ENCODE measurements at regions not wholly inside any gene's neighbourhood (a gene's known extent, or its start where the extent isn't known, plus 50 kb on each side); places are given as distances from the start of the nearest gene placed in this dataset.

DNA sequence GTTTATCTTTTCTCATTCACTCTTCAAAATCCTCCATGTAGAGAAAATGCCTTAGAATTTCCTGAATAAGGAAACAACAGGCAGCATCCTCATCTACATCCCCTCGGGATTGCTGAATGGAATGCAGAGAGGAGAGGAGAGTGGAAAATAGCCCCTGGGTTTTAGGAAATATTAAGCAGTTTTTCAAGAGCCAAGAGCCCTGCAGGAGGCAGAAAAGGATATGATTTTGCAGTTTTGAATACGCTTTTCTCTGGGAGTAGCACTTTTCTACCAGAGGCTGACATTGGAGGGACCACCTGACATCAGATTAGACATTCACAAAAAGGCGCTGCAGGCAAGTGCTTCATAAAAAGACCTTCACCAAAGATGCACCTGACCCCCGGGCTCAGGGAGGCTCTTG lies 362.2 kb upstream of the SFSWAP start:
- Histone ChIP-seq H3K27me3 (peaks cover 5% of the 10 kb centered on the region), H3K27ac (no peak overlapping the region), H3K4me1 (ENCODE audit: low read depth) (no peaks in the 10 kb centered on the region), H3K4me3 (no peak overlapping the region), H3K36me3 (no peaks in the 10 kb centered on the region), H3K9me3 (ENCODE audit: low read depth) (no peaks in the 10 kb centered on the region)
- TF ChIP-seq, protein P1, sequence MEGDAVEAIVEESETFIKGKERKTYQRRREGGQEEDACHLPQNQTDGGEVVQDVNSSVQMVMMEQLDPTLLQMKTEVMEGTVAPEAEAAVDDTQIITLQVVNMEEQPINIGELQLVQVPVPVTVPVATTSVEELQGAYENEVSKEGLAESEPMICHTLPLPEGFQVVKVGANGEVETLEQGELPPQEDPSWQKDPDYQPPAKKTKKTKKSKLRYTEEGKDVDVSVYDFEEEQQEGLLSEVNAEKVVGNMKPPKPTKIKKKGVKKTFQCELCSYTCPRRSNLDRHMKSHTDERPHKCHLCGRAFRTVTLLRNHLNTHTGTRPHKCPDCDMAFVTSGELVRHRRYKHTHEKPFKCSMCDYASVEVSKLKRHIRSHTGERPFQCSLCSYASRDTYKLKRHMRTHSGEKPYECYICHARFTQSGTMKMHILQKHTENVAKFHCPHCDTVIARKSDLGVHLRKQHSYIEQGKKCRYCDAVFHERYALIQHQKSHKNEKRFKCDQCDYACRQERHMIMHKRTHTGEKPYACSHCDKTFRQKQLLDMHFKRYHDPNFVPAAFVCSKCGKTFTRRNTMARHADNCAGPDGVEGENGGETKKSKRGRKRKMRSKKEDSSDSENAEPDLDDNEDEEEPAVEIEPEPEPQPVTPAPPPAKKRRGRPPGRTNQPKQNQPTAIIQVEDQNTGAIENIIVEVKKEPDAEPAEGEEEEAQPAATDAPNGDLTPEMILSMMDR (IDR thresholded peaks at IDR 0.05; ENCODE audit: low read depth, low read length), result no peak
- no peak for DNase-seq (ENCODE audit: low read depth in 1 of 2, low spot score in 1 of 2)

DNA sequence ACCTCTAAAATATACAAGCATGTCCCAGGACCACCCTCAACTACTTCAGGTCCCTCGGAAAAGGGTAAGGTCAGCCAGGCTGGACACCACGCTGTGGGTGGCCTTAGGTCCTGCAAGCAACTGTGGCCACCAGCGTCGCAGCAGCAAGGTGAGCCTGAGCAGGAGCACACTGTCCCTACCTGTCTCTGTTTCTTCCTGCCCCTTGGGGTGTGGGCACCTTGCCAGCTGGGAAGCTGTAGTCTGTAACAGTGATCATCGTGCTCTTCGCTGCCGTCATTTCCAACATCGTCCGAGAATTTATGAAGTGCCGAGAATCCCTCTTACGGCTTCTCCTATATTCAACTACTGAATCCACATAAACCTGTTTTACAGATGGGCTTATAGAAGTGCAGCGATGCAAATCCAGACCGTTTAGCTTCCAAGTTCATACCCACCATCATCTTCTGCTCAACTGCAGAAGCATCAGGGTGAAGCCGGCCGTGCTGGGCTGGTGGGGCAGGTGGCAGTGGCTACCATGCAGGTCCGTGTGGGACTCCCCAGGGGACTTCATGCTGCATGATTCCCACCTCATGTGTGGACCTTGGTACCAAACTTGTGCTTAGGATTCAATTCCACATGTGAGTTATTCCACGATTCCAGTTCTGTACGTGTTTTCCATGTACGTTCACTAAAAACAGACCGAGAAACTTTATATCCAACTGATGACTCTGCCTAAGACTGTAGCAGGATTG lies 361.3 kb upstream of the SFSWAP start:
- Histone ChIP-seq H3K36me3 (no peaks in the 10 kb centered on the region), H3K27ac (no peak overlapping the region), H3K27me3 (peaks cover 5% of the 10 kb centered on the region), H3K4me1 (ENCODE audit: low read depth) (no peaks in the 10 kb centered on the region), H3K4me3 (no peak overlapping the region), H3K9me3 (ENCODE audit: low read depth) (no peaks in the 10 kb centered on the region)
- TF ChIP-seq, protein P1 (IDR thresholded peaks at IDR 0.05; ENCODE audit: low read depth, low read length), result no peak
- DNase-seq (ENCODE audit: low read depth in 1 of 2, low spot score in 1 of 2), result no peak

DNA sequence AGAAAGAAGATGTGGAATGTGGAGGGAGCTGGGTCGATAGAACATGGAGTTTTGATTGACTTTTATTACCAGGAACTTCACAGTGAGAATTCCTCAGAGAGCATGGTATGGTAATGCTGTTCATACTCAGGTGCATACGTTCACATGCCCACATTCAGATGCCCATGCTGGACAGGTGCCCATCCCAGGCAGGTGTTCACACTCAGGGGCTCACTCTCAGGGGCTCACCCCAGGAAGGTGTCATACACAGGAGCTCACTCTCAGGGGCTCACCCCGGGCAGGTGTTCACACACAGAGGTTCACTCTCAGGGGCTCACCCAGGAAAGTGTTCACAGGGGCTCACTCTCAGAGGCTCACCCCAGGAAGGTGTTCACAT lies 360.0 kb upstream of the SFSWAP start:
- DNase-seq (ENCODE audit: low read depth in 1 of 2, low spot score in 1 of 2), result no peak
- TF ChIP-seq, protein P1 (IDR thresholded peaks at IDR 0.05; ENCODE audit: low read depth, low read length), result no peak

DNA sequence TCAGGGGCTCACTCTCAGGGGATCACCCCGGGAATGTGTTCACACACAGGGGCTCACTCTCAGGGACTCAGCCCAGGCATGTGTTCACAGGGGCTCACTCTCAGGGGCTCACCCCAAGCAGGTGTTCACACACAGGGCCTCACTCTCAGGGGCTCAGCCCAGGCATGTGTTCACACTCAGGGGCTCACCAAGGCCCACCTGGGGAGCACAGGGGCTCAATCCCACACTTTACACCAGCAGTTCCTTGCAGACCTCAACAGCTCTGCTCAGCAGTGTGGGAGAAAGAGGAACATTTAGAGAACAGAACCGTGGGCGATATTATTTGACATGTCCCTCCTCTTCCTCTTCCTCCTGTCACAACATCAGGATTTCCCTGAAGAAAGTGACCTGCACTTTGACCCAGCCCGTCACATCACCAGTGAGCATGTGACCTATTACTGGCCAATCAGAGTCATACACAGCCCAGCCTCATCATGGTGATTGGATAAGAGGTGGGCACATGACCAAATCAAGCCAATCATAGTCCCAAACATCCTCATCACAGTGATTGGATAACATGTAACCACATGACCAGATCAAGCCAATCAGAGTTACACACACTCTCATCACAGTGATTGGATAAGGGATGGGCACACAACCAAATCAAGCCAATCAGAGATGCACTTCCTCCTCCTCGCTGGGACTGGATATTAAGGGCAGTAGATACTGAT lies 359.4 kb upstream of the SFSWAP start:
- no peaks in the 10 kb centered on the region for H3K4me1 ChIP-seq (ENCODE audit: low read depth)
- TF ChIP-seq, protein P1 (IDR thresholded peaks at IDR 0.05; ENCODE audit: low read depth, low read length), result no peak
- no peaks in the 10 kb centered on the region for H3K9me3 ChIP-seq (ENCODE audit: low read depth)
- H3K27me3 ChIP-seq, result peaks cover 5% of the 10 kb centered on the region
- no peak overlapping the region for H3K4me3 ChIP-seq
- H3K27ac ChIP-seq, result no peak overlapping the region
- H3K36me3 ChIP-seq, result no peaks in the 10 kb centered on the region
- no peak for DNase-seq (ENCODE audit: low read depth in 1 of 2, low spot score in 1 of 2)

More for the DNA sequence above, 360.0 kb upstream of the SFSWAP start:
- Histone ChIP-seq H3K27me3 (peaks cover 5% of the 10 kb centered on the region), H3K4me1 (ENCODE audit: low read depth) (no peaks in the 10 kb centered on the region), H3K4me3 (no peak overlapping the region), H3K36me3 (no peaks in the 10 kb centered on the region), H3K9me3 (ENCODE audit: low read depth) (no peaks in the 10 kb centered on the region), H3K27ac (no peak overlapping the region)

DNA sequence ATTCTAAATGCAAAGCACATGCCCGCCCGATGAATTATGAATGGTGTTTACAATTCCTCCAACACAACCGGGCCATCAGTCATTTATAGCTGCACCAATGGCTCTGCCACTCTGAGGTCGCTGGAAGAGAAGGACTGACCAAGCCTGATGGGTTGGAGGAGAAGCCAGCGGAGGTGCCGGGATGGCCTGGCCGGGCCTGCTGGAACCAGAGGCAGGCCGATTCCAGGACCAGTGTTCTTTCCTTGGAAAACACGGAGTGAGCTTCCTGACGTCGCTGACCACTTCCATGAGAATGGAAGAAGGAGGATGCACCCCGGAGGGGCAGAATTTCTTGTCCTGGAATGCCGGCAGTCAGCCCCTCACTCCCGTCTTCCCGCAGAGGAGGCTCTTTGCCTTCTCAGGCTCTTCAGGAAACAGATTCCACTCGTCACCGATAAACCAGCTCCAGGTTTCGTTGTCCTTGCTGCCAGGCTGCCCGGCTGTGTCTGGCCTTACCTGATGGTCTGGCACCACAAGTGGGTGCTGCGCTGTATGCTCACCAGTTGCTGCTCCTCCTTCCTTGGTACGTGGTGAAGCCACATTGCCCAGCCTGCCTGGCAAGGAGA lies 358.5 kb upstream of the SFSWAP start:
- Histone ChIP-seq H3K4me1 (ENCODE audit: low read depth) (no peaks in the 10 kb centered on the region), H3K4me3 (no peak overlapping the region), H3K27ac (no peak overlapping the region), H3K36me3 (no peaks in the 10 kb centered on the region), H3K9me3 (ENCODE audit: low read depth) (no peaks in the 10 kb centered on the region), H3K27me3 (peaks cover 5% of the 10 kb centered on the region)
- no peak for DNase-seq (ENCODE audit: low read depth in 1 of 2, low spot score in 1 of 2)
- TF ChIP-seq, protein P1 (IDR thresholded peaks at IDR 0.05; ENCODE audit: low read depth, low read length), result no peak
